Lower leg skin (tissue), 4 donors: ENCODE measurements at regions not wholly inside any gene's neighbourhood (a gene's known extent, or its start where the extent isn't known, plus 50 kb on each side); places are given as distances from the start of the nearest gene placed in this dataset.

ENCODE experiments used
- DNase-seq, 2 donors: peaks; one replicate each; pipeline ENCODE4 v3.0.0-alpha.2; 2019; ENCODE audit warnings: low spot score in 2 of 2
- H3K4me3 ChIP-seq: fragments of 200-600 bp; sonication (generic); 2 replicates; pipeline ENCODE4 v1.5.1; 2017; ENCODE audit warnings: mild to moderate bottlenecking, low read depth; ENCODE audit not compliant: poor library complexity, severe bottlenecking
- POLR2A ChIP-seq, 2 donors: fragments of 450-650 bp; IDR thresholded peaks; one replicate each; pipeline ENCODE4 v1.6.1; 2016 to 2017; ENCODE audit warnings: antibody characterized with exemption in 2 of 2, mild to moderate bottlenecking in 1 of 2, moderate library complexity in 1 of 2
- WGBS, 2 donors: methylation state at CpG; one replicate each; pipeline ENCODE4 v1.1.5; 2018; 5-methylcytosine and 5-hydroxymethylcytosine counted together
- intact Hi-C: fragments of 100-400 bp; cut with DNase I; formaldehyde crosslinking; loops from one replicate; pipeline ENCODE4 v1.15.0; 2023; ENCODE audit warnings: low total_unique reads
- TF ChIP-seq, protein P1 (sequence below), 3 donors: fragments of 450-650 bp; IDR thresholded peaks; one replicate each; pipeline ENCODE4 v1.5.1; 2016; ENCODE audit warnings: antibody characterized with exemption in 3 of 3, mild to moderate bottlenecking in 3 of 3, moderate library complexity in 2 of 3

DNA sequence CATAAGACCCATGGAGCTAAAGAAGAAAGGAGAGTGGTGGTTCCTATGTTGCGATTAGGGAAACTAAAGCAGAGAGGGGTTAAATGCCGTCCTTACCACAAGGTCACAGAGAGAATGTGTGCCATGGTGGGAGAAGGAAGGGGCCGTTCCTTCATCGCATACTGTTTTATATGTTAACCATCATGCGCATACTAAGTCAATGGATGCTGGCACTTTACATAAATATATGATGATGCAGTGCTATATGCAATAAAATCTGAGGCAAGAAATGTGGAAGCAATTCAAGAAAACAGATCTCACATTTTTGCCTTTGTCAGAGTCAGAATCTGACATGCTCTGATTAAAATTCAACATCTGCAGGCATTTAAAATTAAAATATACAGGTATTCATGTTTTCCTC, 168.1 kb downstream of the BMP4 start:
- TF ChIP-seq, protein P1, sequence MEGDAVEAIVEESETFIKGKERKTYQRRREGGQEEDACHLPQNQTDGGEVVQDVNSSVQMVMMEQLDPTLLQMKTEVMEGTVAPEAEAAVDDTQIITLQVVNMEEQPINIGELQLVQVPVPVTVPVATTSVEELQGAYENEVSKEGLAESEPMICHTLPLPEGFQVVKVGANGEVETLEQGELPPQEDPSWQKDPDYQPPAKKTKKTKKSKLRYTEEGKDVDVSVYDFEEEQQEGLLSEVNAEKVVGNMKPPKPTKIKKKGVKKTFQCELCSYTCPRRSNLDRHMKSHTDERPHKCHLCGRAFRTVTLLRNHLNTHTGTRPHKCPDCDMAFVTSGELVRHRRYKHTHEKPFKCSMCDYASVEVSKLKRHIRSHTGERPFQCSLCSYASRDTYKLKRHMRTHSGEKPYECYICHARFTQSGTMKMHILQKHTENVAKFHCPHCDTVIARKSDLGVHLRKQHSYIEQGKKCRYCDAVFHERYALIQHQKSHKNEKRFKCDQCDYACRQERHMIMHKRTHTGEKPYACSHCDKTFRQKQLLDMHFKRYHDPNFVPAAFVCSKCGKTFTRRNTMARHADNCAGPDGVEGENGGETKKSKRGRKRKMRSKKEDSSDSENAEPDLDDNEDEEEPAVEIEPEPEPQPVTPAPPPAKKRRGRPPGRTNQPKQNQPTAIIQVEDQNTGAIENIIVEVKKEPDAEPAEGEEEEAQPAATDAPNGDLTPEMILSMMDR (IDR thresholded peaks at IDR 0.05), result no peak
- no peak for TF ChIP-seq POLR2A (IDR thresholded peaks at IDR 0.05)
- intact Hi-C loops, result no loop called here
- WGBS, 2 donors, result 82 to 92% methylated on average over 5 of the region's 5 CpGs
- no peak overlapping the region for H3K4me3 ChIP-seq
- DNase-seq, result no peak

DNA sequence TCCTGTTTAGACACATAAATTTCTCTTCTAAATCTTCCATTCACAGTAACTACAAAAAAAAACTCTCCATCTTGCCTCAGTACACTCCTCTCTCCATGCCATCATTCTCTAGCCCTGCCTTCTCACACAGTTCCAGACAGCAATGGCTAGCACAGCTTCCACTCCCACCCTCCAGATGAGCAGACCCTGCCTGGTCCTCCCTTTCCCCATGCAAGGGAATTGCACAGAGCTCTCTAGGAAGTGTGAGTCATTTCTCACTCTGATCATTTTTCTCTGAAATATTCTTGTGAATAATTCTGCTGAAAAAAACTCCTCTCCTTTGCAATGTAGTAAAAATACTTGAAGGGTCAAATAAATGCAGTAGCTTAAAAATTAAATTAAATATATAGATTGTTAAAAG, 170.6 kb downstream of the BMP4 start:
- no peak for TF ChIP-seq POLR2A (IDR thresholded peaks at IDR 0.05)
- TF ChIP-seq, protein P1 (IDR thresholded peaks at IDR 0.05), result no peak
- DNase-seq, result no peak
- intact Hi-C loops, result no loop called here
- no peak overlapping the region for H3K4me3 ChIP-seq

DNA sequence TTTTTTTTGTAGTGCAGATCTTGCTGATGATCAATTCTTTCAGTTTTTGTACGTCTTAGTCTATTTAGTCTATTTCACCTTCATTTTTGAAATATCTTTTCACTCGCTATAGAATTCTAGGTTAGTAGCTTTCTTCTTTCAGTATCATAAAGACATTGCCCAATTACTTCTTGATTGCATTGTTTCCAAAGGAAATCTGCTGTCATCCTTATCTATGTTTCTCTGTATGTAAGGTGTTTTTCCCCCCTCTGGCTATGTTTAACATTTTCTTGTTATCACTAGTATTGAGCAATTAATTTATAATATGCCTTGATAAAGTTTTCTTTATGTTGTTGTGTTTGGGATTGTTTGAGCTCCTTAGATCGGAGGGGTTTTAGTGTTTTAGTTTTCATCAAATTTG, 171.9 kb downstream of the BMP4 start:
- WGBS, 2 donors, result 95% methylated on average over 3 of the region's 3 CpGs
- DNase-seq, result no peak
- no peak for TF ChIP-seq POLR2A (IDR thresholded peaks at IDR 0.05)
- TF ChIP-seq, protein P1 (IDR thresholded peaks at IDR 0.05), result no peak
- no peak overlapping the region for H3K4me3 ChIP-seq
- intact Hi-C loops, result no loop called here

DNA sequence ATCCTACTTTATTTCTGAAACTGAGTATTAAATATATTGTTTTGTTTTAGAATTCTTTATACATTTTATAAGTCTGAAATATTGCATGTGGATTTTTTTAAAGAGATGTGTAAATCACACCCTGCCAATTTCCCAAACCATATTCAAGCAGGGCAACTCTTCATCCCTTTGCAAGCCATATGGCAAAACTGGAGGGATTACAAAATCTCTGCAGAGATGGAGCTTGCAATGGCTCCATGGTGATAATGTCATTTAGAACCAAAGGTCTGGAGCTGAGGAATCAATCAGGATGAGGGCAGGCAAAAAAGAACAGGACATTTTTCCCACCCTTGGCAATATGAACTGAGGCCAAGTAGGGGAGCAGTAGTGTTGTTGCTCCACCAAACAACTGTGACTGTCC, 173.4 kb downstream of the BMP4 start:
- H3K4me3 ChIP-seq, result no peak overlapping the region
- intact Hi-C loops, result no loop called here
- DNase-seq, result no peak
- TF ChIP-seq POLR2A (IDR thresholded peaks at IDR 0.05), result no peak

DNA sequence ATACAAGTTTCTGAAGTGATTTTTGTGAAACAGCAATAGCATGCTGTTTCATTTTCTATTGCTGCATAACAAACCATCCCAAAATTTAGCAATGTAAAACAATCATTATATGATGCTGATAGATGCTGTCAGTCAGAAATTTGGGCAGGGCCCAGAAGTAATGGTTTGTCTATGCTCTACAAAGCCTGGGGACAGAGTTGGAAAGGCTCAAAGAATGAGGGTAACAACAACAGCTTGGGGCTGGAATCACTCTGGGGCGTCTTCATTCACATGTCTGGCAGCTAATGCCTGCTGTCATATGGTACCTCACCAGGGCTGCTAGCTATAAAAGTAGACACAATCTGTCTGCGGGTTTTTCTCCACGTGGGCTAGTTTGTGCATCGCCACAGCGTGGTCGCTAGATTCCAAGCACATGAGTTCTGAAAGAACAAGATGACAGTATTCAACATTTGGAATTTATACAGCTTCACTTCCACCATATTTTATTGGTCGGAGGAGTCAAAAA, 176.5 kb downstream of the BMP4 start:
- no peak for DNase-seq
- TF ChIP-seq, protein P1 (IDR thresholded peaks at IDR 0.05), result no peak
- no peak for TF ChIP-seq POLR2A (IDR thresholded peaks at IDR 0.05)
- 85 to 90% methylated on average over 7 of the region's 7 CpGs for WGBS, 2 donors
- no peak overlapping the region for H3K4me3 ChIP-seq
- intact Hi-C loops, result no loop called here

DNA sequence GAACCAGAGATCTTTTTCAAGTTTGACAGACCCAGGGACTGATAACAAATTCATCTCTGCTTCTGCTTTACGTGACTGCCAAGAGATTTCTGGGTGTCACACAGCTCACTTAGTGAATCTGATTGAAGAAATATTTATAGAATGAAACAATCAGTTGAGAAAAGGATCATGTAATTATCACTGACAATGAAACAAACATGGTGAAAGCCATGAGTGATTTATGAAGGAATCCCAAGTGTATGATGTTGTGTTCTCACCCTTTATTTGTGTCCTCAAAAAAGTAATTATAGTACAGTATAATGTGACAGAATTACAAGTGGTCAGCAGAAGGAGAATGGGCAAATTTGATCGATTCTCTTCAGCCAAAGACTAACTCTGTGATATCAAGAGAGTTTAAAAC, 177.3 kb downstream of the BMP4 start:
- no peak for DNase-seq
- intact Hi-C loops, result no loop called here
- 53 to 55% methylated on average over 2 of the region's 2 CpGs for WGBS, 2 donors
- no peak overlapping the region for H3K4me3 ChIP-seq
- no peak for TF ChIP-seq POLR2A (IDR thresholded peaks at IDR 0.05)
- TF ChIP-seq, protein P1 (IDR thresholded peaks at IDR 0.05), result no peak
